Stimulated activated CD4-positive, alpha-beta T cell treated with anti-CD3 and anti-CD28 coated beads, Interleukin-4, amount 100 ng/mL, for 24 hours (primary cell): ENCODE measurements at regions not wholly inside any gene's neighbourhood (a gene's known extent, or its start where the extent isn't known, plus 50 kb on each side); places are given as distances from the start of the nearest gene placed in this dataset.
"Not testable (repeated sequence)": the region's sequence is repeated elsewhere in the genome, so short reads cannot be mapped to it uniquely, and the experiment has no call there.

Source experiments
- DNase-seq: peaks from one replicate; pipeline ENCODE4 v3.0.0-alpha.2; 2020

- DNase-seq = no peak
Measured at GRCh38 chr9:80679916-80680315, 1009.4 kb downstream of the TLE1 start.

DNA sequence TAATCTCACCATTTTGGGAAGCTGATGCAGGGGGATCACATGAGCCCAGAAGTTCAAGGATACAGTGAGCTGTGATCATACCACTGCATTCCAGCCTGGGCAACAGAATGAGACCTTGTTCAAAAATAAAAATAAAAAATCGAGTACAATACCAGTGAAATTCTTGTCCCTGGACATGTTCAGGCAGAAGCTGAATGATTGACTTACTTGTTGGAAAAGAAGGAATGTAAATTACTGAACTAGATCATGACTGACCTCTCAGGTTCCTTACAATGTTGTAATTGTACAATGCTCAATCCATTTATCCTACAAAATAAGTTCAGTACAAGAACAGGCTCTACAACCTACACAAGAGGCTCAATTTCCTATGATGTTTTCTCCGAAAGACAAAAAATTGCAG, 1010.4 kb downstream of the TLE1 start:
- DNase-seq = no peak

DNA sequence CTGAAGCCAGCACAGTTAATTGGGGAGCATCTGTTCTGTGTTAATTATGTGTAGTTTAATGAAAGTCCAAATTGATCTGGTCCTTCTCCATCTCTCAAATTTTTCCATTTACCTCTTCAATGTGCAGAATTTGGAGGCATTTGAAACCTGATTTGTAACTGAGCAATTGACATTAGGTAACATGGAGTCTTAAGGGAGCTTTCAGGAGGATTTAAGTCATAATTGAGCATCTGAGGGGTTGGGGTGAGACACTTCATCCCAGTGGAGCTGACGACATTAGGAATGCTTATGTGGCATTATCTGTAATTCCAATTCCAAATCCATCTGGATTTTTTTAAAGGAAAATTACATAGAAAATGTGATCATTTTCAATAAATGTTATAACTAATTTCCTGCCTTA, 1015.9 kb downstream of the TLE1 start:
- no peak for DNase-seq

- DNase-seq = no peak
Measured at GRCh38 chr9:80665479-80665878, 1023.9 kb downstream of the TLE1 start.

DNA sequence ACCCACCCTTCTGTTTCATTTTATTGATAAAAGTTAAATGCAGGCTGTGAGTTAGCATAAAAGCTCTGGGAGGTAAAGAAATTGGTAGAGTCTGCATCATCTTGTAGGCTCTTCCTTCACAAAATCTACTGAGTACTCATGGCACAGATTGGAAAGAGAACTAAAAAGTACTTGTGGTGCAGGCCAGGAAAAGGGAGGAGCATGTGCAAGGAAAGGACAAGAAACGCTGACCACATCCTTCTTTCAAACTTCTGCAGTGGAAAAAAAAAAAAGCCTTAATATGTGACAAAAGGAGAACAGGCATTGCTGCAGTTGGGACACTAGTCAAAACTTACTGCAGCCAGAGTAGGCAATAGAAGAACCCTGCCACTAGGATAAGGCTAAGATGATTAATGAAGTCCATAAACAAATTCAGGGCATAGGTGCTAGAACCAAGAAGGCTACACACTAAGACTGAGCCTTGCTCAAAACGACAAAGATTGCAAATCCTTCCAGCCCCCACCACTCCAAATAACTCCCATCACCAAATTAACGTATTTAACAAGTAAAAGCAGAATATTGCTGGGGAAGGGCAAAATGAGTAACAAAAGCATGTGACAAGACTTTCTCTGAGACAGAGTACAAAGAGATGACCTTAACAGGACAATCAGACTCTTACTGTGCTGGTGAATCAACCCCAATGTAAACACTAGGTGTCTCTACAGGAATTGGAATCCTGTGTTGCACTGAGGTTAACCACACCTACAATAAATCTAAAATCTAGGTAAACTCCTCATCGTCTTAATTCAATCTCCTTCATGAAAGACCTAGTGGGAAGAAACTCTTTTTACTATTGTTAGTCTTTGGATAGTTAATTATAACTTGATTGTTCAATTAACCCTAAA, 1024.8 kb downstream of the TLE1 start:
- no peak for DNase-seq

DNA sequence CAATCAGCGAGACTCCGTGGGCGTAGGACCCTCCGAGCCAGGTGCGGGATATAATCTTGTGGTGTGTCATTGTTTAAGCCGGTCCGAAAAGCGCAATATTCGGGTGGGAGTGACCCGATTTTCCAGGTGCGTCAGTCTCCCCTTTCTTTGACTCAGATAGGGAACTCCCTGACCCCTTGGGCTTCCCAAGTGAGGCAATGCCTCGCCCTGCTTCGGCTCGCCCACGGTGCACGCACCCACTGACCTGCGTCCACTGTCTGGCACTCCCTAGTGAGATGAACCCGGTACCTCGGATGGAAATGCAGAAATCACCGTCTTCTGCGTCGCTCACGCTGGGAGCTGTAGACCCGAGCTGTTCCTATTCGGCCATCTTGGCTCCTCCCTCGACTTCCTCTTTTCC, 1029.6 kb downstream of the TLE1 start:
- DNase-seq = not testable (repeated sequence)

GRCh38 chr9:80651044-80651443, 1038.3 kb downstream of the TLE1 start:
- no peak for DNase-seq

DNA sequence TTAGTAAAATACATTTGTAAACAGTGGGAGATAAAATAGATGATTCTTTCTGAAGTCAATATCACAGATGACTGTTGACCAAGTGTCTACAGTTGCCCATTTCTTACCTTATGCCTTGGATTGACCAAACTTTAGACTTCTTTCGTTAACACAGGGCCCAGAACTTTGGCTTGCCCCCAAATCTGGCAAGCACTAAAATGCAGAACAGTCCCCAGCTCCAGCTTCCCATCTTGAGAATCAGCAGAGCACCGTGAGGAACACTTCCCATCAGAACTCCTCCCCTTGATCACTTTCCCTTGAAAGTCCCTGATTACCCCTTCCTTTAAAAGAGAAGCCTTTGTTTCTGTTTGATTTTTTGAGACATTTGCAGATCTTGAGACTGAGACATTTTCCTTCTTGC, 1039.9 kb downstream of the TLE1 start:
- no peak for DNase-seq

- no peak for DNase-seq
Measured at GRCh38 chr9:80649001-80649420, 1040.3 kb downstream of the TLE1 start.

DNA sequence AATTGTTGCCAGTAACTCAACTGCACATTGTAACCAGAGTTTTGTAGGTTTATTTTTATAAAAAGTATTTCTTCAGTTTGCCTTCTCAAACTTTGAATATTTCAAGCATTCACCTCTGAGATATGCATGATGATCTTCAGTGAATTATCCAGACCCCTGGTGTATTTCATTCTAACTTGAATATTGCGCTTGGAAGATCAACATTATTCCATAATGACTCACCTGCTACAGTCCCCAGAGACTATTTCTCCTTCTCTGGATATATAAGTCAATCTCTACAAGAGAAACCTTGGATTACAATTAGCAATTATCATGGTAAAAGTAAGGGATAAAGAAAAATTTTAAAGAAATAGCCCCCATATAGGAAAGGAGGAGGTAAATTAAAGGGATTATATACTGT, 1041.0 kb downstream of the TLE1 start:
- no peak for DNase-seq

DNA sequence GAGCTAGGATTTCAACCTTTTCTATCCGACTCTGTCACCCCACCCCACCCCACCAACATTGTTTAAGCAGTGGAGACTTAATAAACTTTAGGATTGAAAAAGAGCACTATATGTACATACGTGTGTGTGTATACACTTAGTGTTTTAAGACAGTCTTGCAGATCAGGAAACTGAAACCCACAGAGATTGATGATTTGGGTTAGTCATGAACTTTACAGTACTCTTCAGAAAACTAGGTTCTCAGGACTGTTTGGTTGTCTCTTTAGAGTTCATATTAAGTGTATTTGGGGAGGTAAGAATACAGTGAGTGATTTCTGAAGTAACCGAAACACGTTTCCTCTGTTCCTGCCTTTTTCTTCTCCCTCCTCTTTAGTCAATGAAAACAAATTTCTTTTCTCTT, 1043.1 kb downstream of the TLE1 start:
- DNase-seq = no peak

DNA sequence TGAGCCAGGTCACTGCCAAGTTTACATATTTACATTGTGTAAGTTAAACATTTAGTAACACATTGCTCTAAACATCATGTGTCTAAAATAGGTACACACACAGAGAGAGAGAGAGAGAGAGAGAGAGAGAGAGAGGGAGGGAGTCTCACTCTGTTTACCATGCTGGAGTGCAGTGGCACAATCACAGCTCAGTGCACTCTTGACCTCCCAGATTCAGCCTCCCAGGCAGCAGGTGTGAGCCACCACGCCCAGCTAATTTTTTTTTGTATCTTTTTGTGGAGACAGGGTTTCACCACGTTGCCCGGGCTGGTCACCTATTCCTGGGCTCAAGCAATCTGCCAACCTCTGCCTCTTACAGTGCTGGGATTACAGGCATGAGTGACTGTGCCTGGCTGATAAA, 1045.3 kb downstream of the TLE1 start:
- DNase-seq = no peak

GRCh38 chr9:80635065-80635464, 1054.3 kb downstream of the TLE1 start:
- no peak for DNase-seq

- DNase-seq = no peak
Measured at GRCh38 chr9:80632041-80632440, 1057.3 kb downstream of the TLE1 start.

- DNase-seq = no peak
Measured at GRCh38 chr9:80622508-80622907, 1050.7 kb downstream of the TLE4 start.

GRCh38 chr9:80619356-80619755, 1047.6 kb downstream of the TLE4 start:
- no peak for DNase-seq

DNA sequence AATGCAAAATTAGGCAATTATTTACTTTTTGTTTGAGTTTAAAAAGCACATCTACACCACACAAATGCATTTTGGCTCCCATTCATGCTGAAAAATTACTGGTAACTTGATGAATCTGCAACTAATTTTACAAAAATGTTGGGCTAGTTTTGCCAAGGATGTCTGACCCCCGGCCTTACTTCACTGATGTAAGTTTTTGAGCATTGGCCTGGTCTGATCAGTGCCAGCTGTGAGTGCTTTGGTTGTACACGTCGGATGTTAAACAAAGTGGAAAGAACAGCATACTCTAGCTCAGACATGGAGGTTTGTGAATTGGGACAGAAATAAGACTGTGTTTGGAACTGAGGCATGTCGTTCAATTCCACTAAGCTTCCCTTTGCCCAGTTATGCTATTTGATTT, 1044.2 kb downstream of the TLE4 start:
- DNase-seq = no peak

DNA sequence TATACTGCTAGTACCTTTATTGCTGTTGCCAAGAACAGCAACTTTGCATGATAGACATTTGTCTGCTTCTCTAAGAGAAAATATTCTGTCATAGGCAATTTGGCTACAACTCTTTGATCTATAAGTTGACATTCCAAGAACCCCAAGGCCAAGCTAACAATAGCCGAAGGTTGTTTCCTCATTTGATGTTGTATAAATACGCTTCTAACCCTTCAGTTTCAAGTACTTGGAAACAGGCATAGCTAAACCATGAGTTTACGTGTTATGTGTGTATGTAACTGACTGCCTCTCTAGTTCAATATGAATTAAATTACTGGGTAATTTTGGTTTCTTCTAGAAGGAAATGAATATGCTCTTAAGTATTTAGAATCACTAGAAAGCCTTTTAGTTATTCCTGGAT, 1034.0 kb downstream of the TLE4 start:
- no peak for DNase-seq

DNA sequence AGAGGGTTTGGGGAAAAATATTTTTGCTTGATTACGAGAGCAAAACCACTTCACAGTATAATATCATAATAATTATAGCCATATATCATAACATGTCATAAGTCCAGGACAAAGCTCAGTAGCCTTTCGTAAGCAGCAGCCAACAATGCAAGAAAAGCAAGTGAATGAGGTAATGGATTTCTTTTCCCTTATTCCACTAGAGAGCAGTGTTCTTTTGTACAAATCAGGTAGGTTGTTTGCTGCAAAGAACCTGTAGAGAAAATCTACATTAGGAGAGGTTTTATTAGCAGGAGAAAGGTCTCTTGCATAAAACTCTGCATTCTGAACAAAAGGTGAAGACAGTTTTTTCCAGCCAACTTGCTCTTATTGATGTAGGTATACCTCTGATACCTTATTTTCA, 1033.4 kb downstream of the TLE4 start:
- no peak for DNase-seq

- no peak for DNase-seq
Measured at GRCh38 chr9:80602291-80602690, 1030.5 kb downstream of the TLE4 start.

DNA sequence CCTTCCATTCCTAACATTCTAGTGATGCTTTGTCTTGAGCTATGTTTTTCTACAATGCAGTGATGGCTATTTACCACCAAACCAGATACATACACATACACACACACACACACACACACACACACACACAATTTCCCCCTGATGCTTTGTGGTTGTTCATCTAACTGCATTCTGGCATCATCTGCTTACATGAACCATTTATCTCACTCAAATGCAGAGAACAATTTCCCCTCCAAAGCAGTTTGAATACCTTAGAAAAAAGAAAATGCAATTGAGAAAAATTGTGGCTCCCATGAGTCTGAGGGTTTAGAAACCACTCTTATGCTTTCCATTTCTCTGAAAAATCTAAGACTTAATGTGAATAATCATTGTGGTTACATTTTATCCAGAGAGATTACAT, 1024.8 kb downstream of the TLE4 start:
- DNase-seq = no peak

DNA sequence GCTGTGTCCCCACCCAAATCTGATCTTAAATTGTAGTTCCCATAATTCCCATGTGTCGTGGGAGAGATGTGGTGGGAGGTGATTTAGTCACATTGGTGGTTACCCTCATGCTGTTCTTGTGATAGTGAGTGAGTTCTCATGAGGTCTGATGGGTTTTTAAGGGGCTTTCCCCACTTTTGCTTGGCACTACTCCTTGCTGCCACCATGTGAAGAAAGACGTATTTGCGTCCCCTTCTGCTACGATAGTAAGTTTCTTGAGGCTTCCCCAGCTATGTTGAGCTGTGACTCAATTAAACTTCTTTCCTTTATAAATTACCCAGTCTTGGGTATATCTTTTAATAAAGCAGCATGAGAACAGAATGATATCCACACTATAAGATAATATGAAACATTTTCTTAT, 1023.4 kb downstream of the TLE4 start:
- DNase-seq = no peak

DNA sequence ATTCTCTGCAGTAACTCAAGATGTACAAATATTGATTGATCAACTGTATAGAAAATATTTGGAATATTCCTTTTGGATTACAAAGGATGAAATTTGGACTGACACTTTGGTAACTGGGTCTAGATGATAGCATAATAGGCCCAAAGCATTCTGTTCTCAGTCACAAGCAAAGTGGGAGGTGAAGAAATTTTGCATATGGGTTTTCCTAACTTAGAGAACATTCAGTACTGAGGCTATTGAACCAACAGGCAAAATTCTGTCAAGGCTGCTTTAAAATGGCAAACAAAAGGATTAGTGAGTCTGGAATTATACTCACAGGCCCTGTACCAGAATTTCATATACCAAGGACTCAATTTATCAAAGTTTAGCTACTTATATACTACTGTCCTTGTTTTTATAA, 1020.6 kb downstream of the TLE4 start:
- DNase-seq = no peak

DNA sequence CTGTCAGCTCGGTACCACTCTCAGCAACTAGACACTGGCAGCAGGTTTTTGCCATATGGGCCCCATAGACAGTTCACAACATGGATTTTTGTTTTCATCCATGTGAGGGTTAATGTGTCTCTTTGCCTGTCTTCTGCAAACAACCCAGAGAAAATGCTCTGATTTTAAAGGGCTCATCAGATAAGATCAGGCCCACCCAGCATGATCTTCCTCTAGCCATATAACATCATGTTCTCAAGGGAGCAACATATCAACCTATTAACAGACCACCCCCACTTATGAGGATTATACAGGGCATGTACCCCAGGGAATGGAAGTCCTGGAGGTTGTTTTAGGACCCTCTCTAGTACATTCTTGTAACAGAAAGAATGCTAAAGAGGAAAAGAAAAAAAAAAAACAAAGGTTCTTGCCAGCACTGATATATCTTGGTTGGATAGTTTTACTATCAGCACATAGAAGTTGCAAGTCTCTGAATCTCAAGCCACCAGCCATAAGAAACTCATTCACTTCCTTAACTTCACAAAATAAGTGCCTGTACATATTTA, 1015.1 kb downstream of the TLE4 start:
- DNase-seq = no peak

GRCh38 chr9:80571953-80572352, 1000.2 kb downstream of the TLE4 start:
- DNase-seq = no peak
